Liver (tissue), 8 donors: ENCODE measurements at regions not wholly inside any gene's neighbourhood (a gene's known extent, or its start where the extent isn't known, plus 50 kb on each side); places are given as distances from the start of the nearest gene placed in this dataset.

ENCODE experiments used
- DNase-seq: peaks from one replicate; pipeline ENCODE4 v3.0.0-alpha.2; 2017; ENCODE audit warnings: low spot score
- H3K27ac ChIP-seq, 2 donors: one replicate each; pipeline ENCODE4 v1.7.0; 2013; ENCODE audit warnings: inconsistent platforms in 2 of 2, low read length in 2 of 2, control low read depth in 1 of 2, low read depth in 1 of 2, mild to moderate bottlenecking in 1 of 2
- H3K27me3 ChIP-seq, 4 donors: one replicate each; pipeline versions ENCODE4 v1.6.1 to v1.7.0; 2013; ENCODE audit warnings: low read length in 3 of 4, inconsistent platforms in 1 of 4, mild to moderate bottlenecking in 1 of 4, moderate library complexity in 1 of 4; ENCODE audit not compliant: control insufficient read depth in 4 of 4, insufficient read depth in 4 of 4
- H3K36me3 ChIP-seq, 4 donors: one replicate each; pipeline versions ENCODE4 v1.6.1 to v1.7.0; 2013; ENCODE audit warnings: low read length in 3 of 4, mild to moderate bottlenecking in 3 of 4, low read depth in 1 of 4, moderate library complexity in 1 of 4; ENCODE audit not compliant: control insufficient read depth in 4 of 4, insufficient read depth in 3 of 4
- H3K4me1 ChIP-seq, 4 donors: one replicate each; pipeline versions ENCODE4 v1.6.1 to v1.7.0; 2013; ENCODE audit warnings: low read length in 3 of 4, mild to moderate bottlenecking in 3 of 4, moderate library complexity in 1 of 4; ENCODE audit not compliant: control insufficient read depth in 4 of 4, insufficient read depth in 4 of 4
- H3K4me3 ChIP-seq, 3 donors: one replicate each; pipeline versions ENCODE4 v1.6.1 to v1.7.0; 2013; ENCODE audit warnings: low read length in 3 of 3, control low read depth in 1 of 3, low read depth in 1 of 3, mild to moderate bottlenecking in 1 of 3
- H3K9ac ChIP-seq, 2 donors: one replicate each; pipeline ENCODE4 v1.7.0; 2013; ENCODE audit warnings: low read length in 2 of 2, mild to moderate bottlenecking in 2 of 2, moderate library complexity in 2 of 2, control low read depth in 1 of 2, low read depth in 1 of 2
- H3K9me3 ChIP-seq, 4 donors: one replicate each; pipeline versions ENCODE4 v1.6.1 to v1.7.0; 2013; ENCODE audit warnings: low read length in 3 of 4; ENCODE audit not compliant: control insufficient read depth in 4 of 4
- EGR1 ChIP-seq, 2 donors: IDR thresholded peaks; 2 replicates each; pipeline ENCODE4 v1.6.1; 2016 to 2018; ENCODE audit warnings: antibody characterized with exemption in 2 of 2, low read depth in 2 of 2
- FOXA1 ChIP-seq: IDR thresholded peaks from 2 replicates; pipeline ENCODE4 v1.6.1; 2016; ENCODE audit warnings: antibody characterized with exemption
- FOXA2 ChIP-seq: IDR thresholded peaks from 2 replicates; pipeline ENCODE4 v1.6.1; 2016; ENCODE audit warnings: antibody characterized with exemption
- GABPA ChIP-seq, 2 donors: IDR thresholded peaks in 1 of 2; conservative IDR thresholded peaks in 1 of 2; 2 replicates each; pipeline ENCODE4 v1.6.1; 2016; ENCODE audit warnings: antibody characterized with exemption in 2 of 2, mild to moderate bottlenecking in 1 of 2, moderate library complexity in 1 of 2
- HNF4A ChIP-seq, 2 donors: conservative IDR thresholded peaks; 2 replicates each; pipeline ENCODE4 v1.6.1; 2016; ENCODE audit warnings: antibody characterized with exemption in 2 of 2, mild to moderate bottlenecking in 2 of 2
- HNF4G ChIP-seq: IDR thresholded peaks from 2 replicates; pipeline ENCODE4 v1.6.1; 2016; ENCODE audit warnings: antibody characterized with exemption
- JUND ChIP-seq, 2 donors: IDR thresholded peaks; 2 replicates each; pipeline ENCODE4 v1.6.1; 2016; ENCODE audit warnings: antibody characterized with exemption in 2 of 2
- NR2F2 ChIP-seq: IDR thresholded peaks from 2 replicates; pipeline ENCODE4 v1.6.1; 2016; ENCODE audit warnings: antibody characterized with exemption
- RAD21 ChIP-seq, 2 donors: IDR thresholded peaks; 2 replicates each; pipeline ENCODE4 v1.6.1; 2016; ENCODE audit warnings: antibody characterized with exemption in 2 of 2, mild to moderate bottlenecking in 2 of 2
- RXRA ChIP-seq, 2 donors: IDR thresholded peaks; 2 replicates each; pipeline ENCODE4 v1.6.1; 2017 to 2018; ENCODE audit warnings: antibody characterized with exemption in 2 of 2, mild to moderate bottlenecking in 1 of 2
- SP1 ChIP-seq: IDR thresholded peaks from 2 replicates; pipeline ENCODE4 v1.6.1; 2018; ENCODE audit warnings: antibody characterized with exemption, mild to moderate bottlenecking
- TAF1 ChIP-seq: conservative IDR thresholded peaks from 2 replicates; pipeline ENCODE4 v1.6.1; 2016; ENCODE audit warnings: antibody characterized with exemption, mild to moderate bottlenecking
- YY1 ChIP-seq: IDR thresholded peaks from 2 replicates; pipeline ENCODE4 v1.6.1; 2016; ENCODE audit warnings: antibody characterized with exemption, mild to moderate bottlenecking
- WGBS: extraction: QIAGEN DNeasy Blood & Tissue Kit; methylation state at CpG from one replicate; pipeline ENCODE4 v1.1.7; 2013; 5-methylcytosine and 5-hydroxymethylcytosine counted together
- TF ChIP-seq, protein P1 (sequence below): IDR thresholded peaks from 2 replicates; pipeline ENCODE4 v1.6.1; 2016; ENCODE audit warnings: antibody characterized with exemption, mild to moderate bottlenecking
- TF ChIP-seq, protein P2 (sequence below): IDR thresholded peaks from 2 replicates; pipeline ENCODE4 v1.6.1; 2016; ENCODE audit warnings: antibody characterized with exemption
- TF ChIP-seq, protein P3 (sequence below): fragments of 150-350 bp; IDR thresholded peaks from 2 replicates; pipeline ENCODE4 v1.5.1; 2017; ENCODE audit warnings: improper control_type of control experiment, low read depth, low read length; ENCODE audit not compliant: missing input control
- TF ChIP-seq, protein P4 (sequence below): IDR thresholded peaks from 2 replicates; pipeline ENCODE4 v1.6.1; 2016; ENCODE audit warnings: antibody characterized with exemption
- TF ChIP-seq, protein P5 (sequence below): IDR thresholded peaks from 2 replicates; pipeline ENCODE4 v1.6.1; 2016; ENCODE audit warnings: antibody characterized with exemption
- donor health status: healthy.
- donor health status: healthy.
- donor health status: healthy.
- donor health status: healthy.
- donor health status: healthy.

DNA sequence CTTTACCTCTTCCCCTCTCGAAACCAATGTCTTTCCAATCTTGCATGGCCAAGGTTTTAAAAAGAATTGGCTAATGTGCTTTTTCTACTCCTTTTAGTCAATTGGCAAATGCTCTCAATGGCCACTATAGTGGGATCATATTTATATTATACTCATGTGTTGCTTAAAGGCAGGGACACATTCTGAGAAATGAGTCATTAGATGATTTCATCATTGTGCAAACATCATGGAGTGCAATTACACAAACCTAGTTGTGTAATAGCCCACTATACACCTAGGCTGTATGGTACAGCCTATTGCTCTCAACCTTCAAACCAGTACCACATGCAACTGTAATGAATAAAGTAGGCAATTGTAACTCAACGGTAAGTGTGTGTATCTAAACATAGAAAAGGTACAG lies 180.9 kb downstream of the HS3ST3A1 start:
- H3K9me3 ChIP-seq: no peaks in the 10 kb centered on the region
- H3K4me1 ChIP-seq: peaks cover 3 to 19% (median 9%) of the 10 kb centered on the region in 4 donors
- 65% methylated on average over 2 of the region's 2 CpGs for WGBS
- H3K4me3 ChIP-seq: no peak overlapping the region
- no peaks in the 10 kb centered on the region for H3K27me3 ChIP-seq
- no peaks in the 10 kb centered on the region for H3K36me3 ChIP-seq
- TF ChIP-seq, protein P1, sequence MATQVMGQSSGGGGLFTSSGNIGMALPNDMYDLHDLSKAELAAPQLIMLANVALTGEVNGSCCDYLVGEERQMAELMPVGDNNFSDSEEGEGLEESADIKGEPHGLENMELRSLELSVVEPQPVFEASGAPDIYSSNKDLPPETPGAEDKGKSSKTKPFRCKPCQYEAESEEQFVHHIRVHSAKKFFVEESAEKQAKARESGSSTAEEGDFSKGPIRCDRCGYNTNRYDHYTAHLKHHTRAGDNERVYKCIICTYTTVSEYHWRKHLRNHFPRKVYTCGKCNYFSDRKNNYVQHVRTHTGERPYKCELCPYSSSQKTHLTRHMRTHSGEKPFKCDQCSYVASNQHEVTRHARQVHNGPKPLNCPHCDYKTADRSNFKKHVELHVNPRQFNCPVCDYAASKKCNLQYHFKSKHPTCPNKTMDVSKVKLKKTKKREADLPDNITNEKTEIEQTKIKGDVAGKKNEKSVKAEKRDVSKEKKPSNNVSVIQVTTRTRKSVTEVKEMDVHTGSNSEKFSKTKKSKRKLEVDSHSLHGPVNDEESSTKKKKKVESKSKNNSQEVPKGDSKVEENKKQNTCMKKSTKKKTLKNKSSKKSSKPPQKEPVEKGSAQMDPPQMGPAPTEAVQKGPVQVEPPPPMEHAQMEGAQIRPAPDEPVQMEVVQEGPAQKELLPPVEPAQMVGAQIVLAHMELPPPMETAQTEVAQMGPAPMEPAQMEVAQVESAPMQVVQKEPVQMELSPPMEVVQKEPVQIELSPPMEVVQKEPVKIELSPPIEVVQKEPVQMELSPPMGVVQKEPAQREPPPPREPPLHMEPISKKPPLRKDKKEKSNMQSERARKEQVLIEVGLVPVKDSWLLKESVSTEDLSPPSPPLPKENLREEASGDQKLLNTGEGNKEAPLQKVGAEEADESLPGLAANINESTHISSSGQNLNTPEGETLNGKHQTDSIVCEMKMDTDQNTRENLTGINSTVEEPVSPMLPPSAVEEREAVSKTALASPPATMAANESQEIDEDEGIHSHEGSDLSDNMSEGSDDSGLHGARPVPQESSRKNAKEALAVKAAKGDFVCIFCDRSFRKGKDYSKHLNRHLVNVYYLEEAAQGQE: peak; percentile 42
- TF ChIP-seq RXRA (IDR thresholded peaks at IDR 0.05) (peak; percentile 51 to 83), EGR1 (IDR thresholded peaks at IDR 0.05; ENCODE audit: low read depth in 2 of 2) (peak in 1 of 2 donors; percentile 50), HNF4G (peak; percentile 22), SP1 (peak; percentile 60), RAD21 (IDR thresholded peaks at IDR 0.05) (peak; percentile 31 to 42), YY1 (peak; percentile 85), JUND (IDR thresholded peaks at IDR 0.05) (peak; percentile 99), HNF4A (conservative IDR thresholded peaks at IDR 0.05) (peak; percentile 67 to 84), GABPA (IDR thresholded peaks at IDR 0.05 in 1 of 2, conservative IDR thresholded peaks at IDR 0.05 in 1 of 2) (no peak), NR2F2 (no peak), FOXA1 (peak; percentile 80), TAF1 (no peak), FOXA2 (peak; percentile 91)
- TF ChIP-seq, protein P2, sequence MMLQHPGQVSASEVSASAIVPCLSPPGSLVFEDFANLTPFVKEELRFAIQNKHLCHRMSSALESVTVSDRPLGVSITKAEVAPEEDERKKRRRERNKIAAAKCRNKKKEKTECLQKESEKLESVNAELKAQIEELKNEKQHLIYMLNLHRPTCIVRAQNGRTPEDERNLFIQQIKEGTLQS: peak; percentile 99
- TF ChIP-seq, protein P3, sequence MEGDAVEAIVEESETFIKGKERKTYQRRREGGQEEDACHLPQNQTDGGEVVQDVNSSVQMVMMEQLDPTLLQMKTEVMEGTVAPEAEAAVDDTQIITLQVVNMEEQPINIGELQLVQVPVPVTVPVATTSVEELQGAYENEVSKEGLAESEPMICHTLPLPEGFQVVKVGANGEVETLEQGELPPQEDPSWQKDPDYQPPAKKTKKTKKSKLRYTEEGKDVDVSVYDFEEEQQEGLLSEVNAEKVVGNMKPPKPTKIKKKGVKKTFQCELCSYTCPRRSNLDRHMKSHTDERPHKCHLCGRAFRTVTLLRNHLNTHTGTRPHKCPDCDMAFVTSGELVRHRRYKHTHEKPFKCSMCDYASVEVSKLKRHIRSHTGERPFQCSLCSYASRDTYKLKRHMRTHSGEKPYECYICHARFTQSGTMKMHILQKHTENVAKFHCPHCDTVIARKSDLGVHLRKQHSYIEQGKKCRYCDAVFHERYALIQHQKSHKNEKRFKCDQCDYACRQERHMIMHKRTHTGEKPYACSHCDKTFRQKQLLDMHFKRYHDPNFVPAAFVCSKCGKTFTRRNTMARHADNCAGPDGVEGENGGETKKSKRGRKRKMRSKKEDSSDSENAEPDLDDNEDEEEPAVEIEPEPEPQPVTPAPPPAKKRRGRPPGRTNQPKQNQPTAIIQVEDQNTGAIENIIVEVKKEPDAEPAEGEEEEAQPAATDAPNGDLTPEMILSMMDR: no peak
- TF ChIP-seq, protein P4, sequence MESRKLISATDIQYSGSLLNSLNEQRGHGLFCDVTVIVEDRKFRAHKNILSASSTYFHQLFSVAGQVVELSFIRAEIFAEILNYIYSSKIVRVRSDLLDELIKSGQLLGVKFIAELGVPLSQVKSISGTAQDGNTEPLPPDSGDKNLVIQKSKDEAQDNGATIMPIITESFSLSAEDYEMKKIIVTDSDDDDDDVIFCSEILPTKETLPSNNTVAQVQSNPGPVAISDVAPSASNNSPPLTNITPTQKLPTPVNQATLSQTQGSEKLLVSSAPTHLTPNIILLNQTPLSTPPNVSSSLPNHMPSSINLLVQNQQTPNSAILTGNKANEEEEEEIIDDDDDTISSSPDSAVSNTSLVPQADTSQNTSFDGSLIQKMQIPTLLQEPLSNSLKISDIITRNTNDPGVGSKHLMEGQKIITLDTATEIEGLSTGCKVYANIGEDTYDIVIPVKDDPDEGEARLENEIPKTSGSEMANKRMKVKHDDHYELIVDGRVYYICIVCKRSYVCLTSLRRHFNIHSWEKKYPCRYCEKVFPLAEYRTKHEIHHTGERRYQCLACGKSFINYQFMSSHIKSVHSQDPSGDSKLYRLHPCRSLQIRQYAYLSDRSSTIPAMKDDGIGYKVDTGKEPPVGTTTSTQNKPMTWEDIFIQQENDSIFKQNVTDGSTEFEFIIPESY: peak; percentile 66
- TF ChIP-seq, protein P5, sequence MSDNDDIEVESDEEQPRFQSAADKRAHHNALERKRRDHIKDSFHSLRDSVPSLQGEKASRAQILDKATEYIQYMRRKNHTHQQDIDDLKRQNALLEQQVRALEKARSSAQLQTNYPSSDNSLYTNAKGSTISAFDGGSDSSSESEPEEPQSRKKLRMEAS: peak; percentile 87
- no peak for DNase-seq
- H3K9ac ChIP-seq: no peak overlapping the region
- H3K27ac ChIP-seq: peak overlapping the region in 1 of 2 donors; percentile 55
